ENCODE measurements at regions not wholly inside any gene's neighbourhood (a gene's known extent, or its start where the extent isn't known, plus 50 kb on each side); places are given as distances from the start of the nearest gene placed in this dataset.

DNA sequence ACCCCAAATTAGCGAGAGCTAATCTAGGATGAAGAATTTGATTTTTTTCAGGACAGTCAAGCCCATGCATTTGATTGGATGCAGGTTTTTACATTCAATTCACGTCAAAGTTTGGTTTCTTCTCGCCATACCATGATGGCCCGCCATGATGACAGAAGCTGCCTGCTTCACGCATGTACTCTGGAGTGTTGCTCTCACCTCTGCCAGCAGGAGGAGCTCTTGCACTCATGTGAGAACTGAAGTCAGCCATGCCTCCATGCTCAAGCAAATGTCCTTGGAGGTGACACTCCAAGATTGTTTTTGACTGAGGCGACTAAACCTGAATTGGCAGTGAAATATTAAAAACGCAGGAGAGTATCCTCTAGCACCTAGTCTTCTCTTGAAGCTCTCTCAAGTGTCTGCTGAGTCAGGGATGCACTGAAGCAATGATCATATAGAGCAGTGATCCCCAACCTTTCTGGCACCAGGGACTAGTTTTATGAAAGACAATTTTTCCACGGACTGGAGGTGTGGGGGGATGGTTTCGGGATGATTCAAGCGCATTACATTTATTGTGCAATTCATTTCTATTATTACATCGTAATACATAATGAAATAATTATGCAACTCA lies 120.9 kb downstream of the SAMMSON start:
- H3K36me3 Mint-ChIP-seq (ENCODE audit: low read depth), result no peaks in the 10 kb centered on the region
- H3K4me1 Mint-ChIP-seq (ENCODE audit: low read depth), result peaks cover 2% of the 10 kb centered on the region
- H3K9me3 Mint-ChIP-seq, result no peaks in the 10 kb centered on the region
- CTCF ChIA-PET, result interaction anchor here (1.0 to 1.6 kb wide), 13 partner anchors 9 to 295 kb away, joined by 3 to 8 read pairs (median 3); no protein-coding TSS in a partner anchor
- H3K27me3 Mint-ChIP-seq (ENCODE audit: low read depth), result peaks cover 8% of the 10 kb centered on the region
- no peak overlapping the region for H3K4me3 Mint-ChIP-seq
- H3K27ac Mint-ChIP-seq, result no peak overlapping the region
- peak; percentile 84 for DNase-seq
- intact Hi-C loops (cut with micrococcal nuclease), result loop anchor here (1.0 to 10.0 kb wide), 2 partner anchors 239 to 1534 kb away; no protein-coding TSS in a partner anchor

DNA sequence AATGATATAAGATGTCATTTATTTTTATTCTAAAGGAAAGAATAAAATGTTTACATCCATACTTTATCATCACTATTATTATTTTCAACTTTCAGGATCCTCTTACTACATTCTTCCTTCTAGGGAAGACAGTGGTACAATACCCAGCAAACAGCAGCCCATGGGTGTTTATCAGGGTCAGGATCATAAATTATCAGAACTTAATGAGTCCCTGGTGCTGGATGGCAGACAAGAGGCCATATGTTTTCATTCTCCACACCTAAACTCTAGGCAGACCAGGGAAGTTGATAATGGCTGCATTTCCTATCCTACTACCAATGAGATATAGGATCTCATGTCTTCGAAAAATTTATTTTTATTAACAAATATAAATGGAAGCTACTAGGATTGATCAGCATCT lies 127.7 kb downstream of the SAMMSON start:
- Mint-ChIP-seq H3K27ac (no peak overlapping the region), H3K4me3 (no peak overlapping the region), H3K4me1 (ENCODE audit: low read depth) (no peaks in the 10 kb centered on the region), H3K36me3 (ENCODE audit: low read depth) (no peaks in the 10 kb centered on the region), H3K27me3 (ENCODE audit: low read depth) (peaks cover 6% of the 10 kb centered on the region), H3K9me3 (no peaks in the 10 kb centered on the region)
- intact Hi-C loops (cut with micrococcal nuclease), result loop anchor here (10.0 kb wide), 1 partner anchor 1528 kb away; no protein-coding TSS in a partner anchor
- CTCF ChIA-PET, result no interaction called here
- DNase-seq, result no peak

DNA sequence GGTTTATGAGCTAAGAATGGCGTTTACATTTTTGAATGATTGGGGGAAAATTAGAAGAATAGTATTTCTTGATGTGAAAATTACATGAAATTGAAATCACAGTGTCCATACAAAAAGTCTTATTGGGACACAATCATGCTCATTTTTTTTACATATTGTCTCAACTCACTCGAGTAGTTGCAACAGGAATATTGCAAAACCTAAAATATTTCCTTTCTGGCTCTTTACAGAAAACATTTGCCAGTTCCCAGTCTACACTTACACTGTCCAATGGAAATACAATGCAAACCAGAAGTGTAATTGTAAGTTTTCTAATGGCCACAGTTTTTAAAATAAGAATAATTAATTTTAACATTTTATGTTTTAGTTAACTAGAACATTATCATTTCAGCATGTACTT lies 137.8 kb downstream of the SAMMSON start:
- Mint-ChIP-seq H3K36me3 (ENCODE audit: low read depth) (no peaks in the 10 kb centered on the region), H3K27ac (no peak overlapping the region), H3K4me3 (no peak overlapping the region), H3K27me3 (ENCODE audit: low read depth) (peaks cover 19% of the 10 kb centered on the region), H3K4me1 (ENCODE audit: low read depth) (no peaks in the 10 kb centered on the region), H3K9me3 (no peaks in the 10 kb centered on the region)
- DNase-seq, result no peak
- CTCF ChIA-PET, result no interaction called here
- intact Hi-C loops (cut with micrococcal nuclease), result no loop called here

DNA sequence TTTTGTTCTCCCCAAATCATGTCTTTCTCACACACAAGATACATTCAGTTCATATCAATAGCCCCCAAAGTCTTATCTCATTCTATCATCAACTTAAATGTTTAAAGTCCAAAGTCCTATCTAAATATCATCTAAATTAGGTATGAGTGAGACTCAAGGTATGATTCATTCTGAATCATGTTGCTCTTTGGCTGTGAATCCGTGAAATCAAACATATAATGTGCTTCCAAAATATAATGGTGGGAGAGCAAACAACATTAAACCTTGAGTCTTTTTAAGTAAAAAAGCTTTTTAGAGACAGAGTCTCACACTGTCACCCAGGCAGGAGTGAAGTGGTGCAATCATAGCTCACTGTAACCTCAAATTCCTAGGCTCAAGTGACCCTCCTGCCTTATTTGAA lies 139.1 kb downstream of the SAMMSON start:
- intact Hi-C loops (cut with micrococcal nuclease), result no loop called here
- Mint-ChIP-seq H3K4me3 (no peak overlapping the region), H3K27ac (no peak overlapping the region), H3K4me1 (ENCODE audit: low read depth) (no peaks in the 10 kb centered on the region), H3K36me3 (ENCODE audit: low read depth) (no peaks in the 10 kb centered on the region), H3K9me3 (no peaks in the 10 kb centered on the region), H3K27me3 (ENCODE audit: low read depth) (peaks cover 15% of the 10 kb centered on the region)
- DNase-seq, result no peak
- CTCF ChIA-PET, result no interaction called here

All from activated naive CD4-positive, alpha-beta T cell treated with anti-CD3 and anti-CD28 coated beads for 36 hours (primary cell).